ENCODE measurements at regions not wholly inside any gene's neighbourhood (a gene's known extent, or its start where the extent isn't known, plus 50 kb on each side); places are given as distances from the start of the nearest gene placed in this dataset.

- intact Hi-C loops (cut with micrococcal nuclease) = no loop called here
- Histone ChIP-seq H3K9me2 (ENCODE audit: insufficient read depth) (no peaks in the 10 kb centered on the region), H2AFZ (ENCODE audit: low read depth, low read length, poor library complexity, severe bottlenecking) (no peak overlapping the region), H3K4me3 (replicated peaks in 1 of 2; ENCODE audit: low read depth in 1 of 2, low read length in 2 of 2) (no peak overlapping the region), H3K27ac (ENCODE audit: low read depth, low read length) (no peak overlapping the region), H3K36me3 (ENCODE audit: control insufficient read depth in 1 of 2, insufficient read depth in 2 of 2, low read length in 2 of 2) (no peaks in the 10 kb centered on the region), H3K4me1 (ENCODE audit: control insufficient read depth in 1 of 2, insufficient read depth in 2 of 2, low read length in 2 of 2) (no peaks in the 10 kb centered on the region), H3K9ac (ENCODE audit: low read length) (no peak overlapping the region), H4K20me1 (ENCODE audit: insufficient read depth) (no peaks in the 10 kb centered on the region), H3K4me2 (ENCODE audit: low read length) (no peak overlapping the region), H3K27me3 (ENCODE audit: insufficient read depth, low read length) (no peaks in the 10 kb centered on the region), H3K9me3 (ENCODE audit: control insufficient read depth in 1 of 2, insufficient read depth in 1 of 2, low read depth in 1 of 2, low read length in 2 of 2) (peaks cover 16 to 20% of the 10 kb centered on the region in 2 experiments; a peak in 2 of 4 replicates), H3K79me2 (ENCODE audit: insufficient read depth, low read length) (no peaks in the 10 kb centered on the region)
- no TSS peak for BruUV-seq (replicated peaks)
- no peak for TF ChIP-seq ZFX (IDR thresholded peaks at IDR 0.05)
- TF ChIP-seq ZNF274 (IDR thresholded peaks at IDR 0.05; ENCODE audit: low read depth, low read length) = no peak
- TF ChIP-seq ATF3 (IDR thresholded peaks at IDR 0.05) = no peak
- TF ChIP-seq POLR2AphosphoS5 (IDR thresholded peaks at IDR 0.05; ENCODE audit: low read depth, low read length) = no peak
- no peak for TF ChIP-seq CEBPB (IDR thresholded peaks at IDR 0.05; ENCODE audit: low read depth)
- no peak for TF ChIP-seq ZBTB33 (IDR thresholded peaks at IDR 0.05; ENCODE audit: extremely low read depth, insufficient replicate concordance, low read length)
- no peak for TF ChIP-seq CBX3 (IDR thresholded peaks at IDR 0.05; ENCODE audit: low read depth)
- TF ChIP-seq SIN3A (IDR thresholded peaks at IDR 0.05; ENCODE audit: low read depth) = no peak
- TF ChIP-seq FOSL1 (IDR thresholded peaks at IDR 0.05; ENCODE audit: low read depth) = no peak
- no peak for TF ChIP-seq SP1 (IDR thresholded peaks at IDR 0.05; ENCODE audit: low read depth)
- no peak for TF ChIP-seq POLR2A (IDR thresholded peaks at IDR 0.05; ENCODE audit: borderline replicate concordance, extremely low read depth, insufficient read depth, insufficient read length)
- no peak for TF ChIP-seq EGR1 (IDR thresholded peaks at IDR 0.05; ENCODE audit: low read depth)
- TF ChIP-seq JUND (IDR thresholded peaks at IDR 0.05) = no peak
- no peak for TF ChIP-seq TCF7L2 (IDR thresholded peaks at IDR 0.05; ENCODE audit: borderline replicate concordance, extremely low read depth, insufficient read depth, insufficient read length)
- TF ChIP-seq ELF1 (IDR thresholded peaks at IDR 0.05; ENCODE audit: borderline replicate concordance, low read depth) = no peak
- POLR2A ChIA-PET = no interaction called here
- CTCF ChIA-PET = no interaction called here
- DNase-seq (ENCODE audit: low read depth, low spot score) = no peak
- RAD21 ChIA-PET (ENCODE audit: low non-redundant PET in 1 of 2, low total read pairs in 2 of 2, uncharacterized antibody in 2 of 2, unreplicated experiment in 2 of 2) = no interaction called here
- ATAC-seq = no peak
These were observed 662.9 kb downstream of the SQOR start for GRCh38 chr15:46297766-46298165.

Data from HCT116 (cell line).